Heart right ventricle (tissue), 16 donors: ENCODE measurements at regions not wholly inside any gene's neighbourhood (a gene's known extent, or its start where the extent isn't known, plus 50 kb on each side); places are given as distances from the start of the nearest gene placed in this dataset.

ENCODE experiments used
- ATAC-seq, 8 donors: fragments of 200-7000 bp; cut with Tn5 transposase; one replicate each; pipeline ENCODE4 v1.9.1; 2020; ENCODE audit warnings: mild to moderate bottlenecking in 8 of 8, moderate library complexity in 8 of 8, moderate number of reproducible peaks in 1 of 8
- DNase-seq, 2 donors: peaks; one replicate each; pipeline ENCODE4 v3.0.0-alpha.2; 2020
- H3K27ac ChIP-seq, 10 donors: fragments of 200-600 bp; sonication (generic) in 2 of 10; one replicate each; pipeline versions ENCODE4 v1.5.0 to v1.8.0; 2020 to 2022; ENCODE audit warnings: mild to moderate bottlenecking in 3 of 10
- H3K27me3 ChIP-seq, 7 donors: fragments of 200-600 bp; one replicate each; pipeline ENCODE4 v1.8.0; 2021 to 2022; ENCODE audit warnings: mild to moderate bottlenecking in 2 of 7
- H3K36me3 ChIP-seq, 9 donors: fragments of 200-600 bp; sonication (generic) in 1 of 9; one replicate each; pipeline versions ENCODE4 v1.5.0 to v1.8.0; 2020 to 2022; ENCODE audit warnings: mild to moderate bottlenecking in 2 of 9
- H3K4me1 ChIP-seq, 9 donors: fragments of 200-600 bp; sonication (generic) in 1 of 9; one replicate each; pipeline versions ENCODE4 v1.5.0 to v1.8.0; 2020 to 2022; ENCODE audit warnings: mild to moderate bottlenecking in 4 of 9
- H3K4me3 ChIP-seq, 10 donors: fragments of 200-600 bp; sonication (generic) in 2 of 10; one replicate each; pipeline versions ENCODE4 v1.5.0 to v1.8.0; 2020 to 2022; ENCODE audit warnings: mild to moderate bottlenecking in 7 of 10, moderate library complexity in 2 of 10
- H3K9me3 ChIP-seq, 11 donors: fragments of 200-600 bp in 10 of 11; sonication (generic) in 2 of 11; one replicate each; pipeline versions ENCODE4 v1.5.0 to v1.8.0; 2013 to 2022; ENCODE audit warnings: mild to moderate bottlenecking in 2 of 11, control low read depth in 1 of 11, moderate library complexity in 1 of 11
- CTCF ChIP-seq, 9 donors: fragments of 200-600 bp; sonication (generic) in 2 of 9; IDR thresholded peaks; one replicate each; pipeline versions ENCODE4 v1.5.0 to v1.8.0; 2021 to 2022; ENCODE audit warnings: antibody characterized with exemption in 9 of 9, mild to moderate bottlenecking in 5 of 9, moderate library complexity in 1 of 9
- WGBS, 2 donors: extraction: QIAGEN DNeasy Blood & Tissue Kit; methylation state at CpG; one replicate each; pipeline ENCODE4 v1.1.7; 2013; ENCODE audit warnings: inconsistent platforms in 1 of 2; 5-methylcytosine and 5-hydroxymethylcytosine counted together
- intact Hi-C, 10 donors: fragments of 100-400 bp; cut with DNase I; formaldehyde crosslinking; loops; one replicate each; pipeline versions ENCODE4 v1.11.1 to v1.14.2; 2022
- donor health status: Arrhythmogenic right ventricular cardiomyopathy.
- donor health status: ischemic (EF 13 %, LVEDD 7.1; RV severe dilation, severe dysfunction).
- donor health status: healthy with polysubstance abuse.
- donor health status: DM: no; HTN: yes; CAD: no.
- donor health status: DM: no; HTN: no; CAD: no.
- donor health status: ischemic (EF 25% LVEDD 6.9; RV normal size, moderate dysfunction).
- donor health status: ischemic (EF 25% LVEDD 5.7; RV mildly dilated, moderate dysfunction).
- donor health status: healthy.
- donor health status: DM: yes; HTN: yes; CAD: no.
- donor health status: Ischemic cardiomyopathy.
- donor health status: ischemic (EF 35%, LVEDD 5.7; RV mildly dilated, moderate dysfunction).
- donor health status: nonischemic (EF 11% LVEDD 7.7; RV severe dilation, severe dysfunction).
- donor health status: DM: yes; HTN: yes; CAD: no.
- donor health status: PGD.
- donor health status: ischemic (EF 29% LVEDD 5.4; RV normal size, mild dysfunction).
- donor health status: nonischemic (EF 23%, LVEDD 6.1; RV moderate dilation, normal function).

- peak in 1 of 2 donors; percentile 55 for DNase-seq
- H3K27ac ChIP-seq, result peak overlapping the region in 7 of 10 donors; percentile 29 to 73 (median 52)
- H3K4me3 ChIP-seq, result no peak overlapping the region
- peaks cover 0 to 37% (median 8%) of the 10 kb centered on the region in 9 donors for H3K4me1 ChIP-seq
- H3K9me3 ChIP-seq, result peaks cover 0 to 4% (median 0%) of the 10 kb centered on the region in 11 donors
- intact Hi-C loops, result no loop called here
- ATAC-seq, result peak; percentile 71 to 94 (median 90)
- 37 to 51% methylated on average over 1 of the region's 1 CpG for WGBS, 2 donors
- H3K36me3 ChIP-seq, result no peaks in the 10 kb centered on the region
- H3K27me3 ChIP-seq, result no peaks in the 10 kb centered on the region
- no peak for TF ChIP-seq CTCF (IDR thresholded peaks at IDR 0.05)
Observed at GRCh38 chr3:115523458-115523857, 99.9 kb upstream of the GAP43 start.

DNA sequence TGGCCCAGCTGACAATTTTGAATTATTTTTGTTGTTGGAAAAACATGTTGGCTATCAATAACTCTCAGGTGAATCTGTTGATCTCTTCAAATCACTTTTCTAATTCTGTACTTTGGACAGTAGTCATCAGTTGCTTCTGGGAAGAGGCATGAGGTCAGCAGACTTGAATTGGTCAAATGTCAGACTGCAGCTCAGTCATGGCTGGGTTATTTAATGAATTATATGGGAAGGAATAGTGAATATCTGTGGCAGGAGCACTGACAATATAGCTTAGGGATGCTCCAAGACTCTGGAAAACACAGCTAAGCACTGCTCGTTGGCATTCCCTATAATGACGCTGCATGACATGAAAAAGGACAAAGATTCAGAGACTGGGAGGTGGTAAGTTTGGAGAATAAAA, 98.8 kb upstream of the GAP43 start:
- intact Hi-C loops, result no loop called here
- Histone ChIP-seq H3K27me3 (no peaks in the 10 kb centered on the region), H3K4me3 (no peak overlapping the region), H3K27ac (peak overlapping the region in 1 of 10 donors; percentile 73), H3K9me3 (peaks cover 0 to 4% (median 0%) of the 10 kb centered on the region in 11 donors), H3K4me1 (peaks cover 0 to 29% (median 3%) of the 10 kb centered on the region in 9 donors), H3K36me3 (no peaks in the 10 kb centered on the region)
- DNase-seq (no peak), ATAC-seq (no peak)
- 45 to 68% methylated on average over 2 of the region's 2 CpGs for WGBS, 2 donors
- no peak for TF ChIP-seq CTCF (IDR thresholded peaks at IDR 0.05)

DNA sequence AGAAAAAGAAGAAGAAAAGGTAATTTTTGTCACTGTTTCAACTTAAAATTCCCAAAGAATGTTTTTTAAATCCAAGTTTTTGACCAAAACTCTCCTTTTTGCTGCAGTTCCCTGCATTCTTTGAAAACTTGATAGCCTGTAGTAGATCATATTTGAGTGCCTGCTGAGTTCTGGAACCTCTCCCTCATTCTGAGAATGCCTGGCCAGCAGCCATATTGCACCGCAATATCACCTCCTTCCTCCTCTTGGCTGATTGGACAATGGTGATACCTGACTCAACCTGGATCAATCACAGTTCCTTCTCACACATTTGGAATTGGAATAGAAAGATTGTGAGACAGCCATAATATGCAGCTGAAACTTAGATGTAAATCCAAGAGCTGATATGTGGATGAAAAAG, 97.6 kb upstream of the GAP43 start:
- Histone ChIP-seq H3K9me3 (peaks cover 0 to 11% (median 0%) of the 10 kb centered on the region in 11 donors), H3K4me1 (peaks cover 0 to 29% (median 3%) of the 10 kb centered on the region in 9 donors), H3K27ac (no peak overlapping the region), H3K4me3 (no peak overlapping the region), H3K36me3 (no peaks in the 10 kb centered on the region), H3K27me3 (no peaks in the 10 kb centered on the region)
- 16 to 23% methylated on average over 1 of the region's 1 CpG for WGBS, 2 donors
- intact Hi-C loops, result no loop called here
- no peak for DNase-seq
- TF ChIP-seq CTCF (IDR thresholded peaks at IDR 0.05), result no peak
- no peak for ATAC-seq

DNA sequence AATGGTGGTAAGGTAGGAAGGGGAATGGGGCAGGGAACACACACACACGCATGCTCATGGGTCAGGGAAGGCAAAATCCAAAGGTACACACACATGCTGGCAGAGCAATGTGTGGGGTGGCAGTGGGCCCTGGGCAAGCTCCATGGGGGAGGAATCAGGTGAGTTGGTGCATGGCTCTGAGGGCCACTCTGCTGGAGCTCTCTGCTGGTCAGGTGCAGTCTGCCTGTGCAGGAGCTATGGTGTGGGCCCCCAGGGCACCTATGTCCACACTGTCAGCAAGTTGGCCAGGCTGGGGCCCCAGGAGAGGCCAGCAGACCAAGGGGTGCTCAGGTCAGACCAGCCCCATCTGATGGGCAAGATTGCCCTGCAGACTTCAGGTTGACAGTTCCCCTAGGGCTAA, 90.1 kb upstream of the GAP43 start:
- H3K4me1 ChIP-seq, result no peaks in the 10 kb centered on the region
- H3K4me3 ChIP-seq, result no peak overlapping the region
- H3K27ac ChIP-seq, result no peak overlapping the region
- no peak for TF ChIP-seq CTCF (IDR thresholded peaks at IDR 0.05)
- ATAC-seq (no peak), DNase-seq (no peak)
- WGBS, 2 donors, result 100% methylated on average over 1 of the region's 1 CpG
- H3K9me3 ChIP-seq, result peaks cover 0 to 17% (median 0%) of the 10 kb centered on the region in 11 donors
- intact Hi-C loops, result no loop called here
- no peaks in the 10 kb centered on the region for H3K27me3 ChIP-seq
- no peaks in the 10 kb centered on the region for H3K36me3 ChIP-seq
